Thyroid gland (tissue), 4 donors: ENCODE measurements at regions not wholly inside any gene's neighbourhood (a gene's known extent, or its start where the extent isn't known, plus 50 kb on each side); places are given as distances from the start of the nearest gene placed in this dataset.

Experiments used
- DNase-seq, 2 donors: peaks; one replicate each; pipeline ENCODE4 v3.0.0-alpha.2; 2019
- H3K27ac ChIP-seq, 3 donors: fragments of 200-600 bp; sonication (generic); 1 replicate in 2 of 3; 2 replicates in 1 of 3; pipeline ENCODE4 v1.5.1; 2016 to 2019; ENCODE audit warnings: mild to moderate bottlenecking in 1 of 3, moderate library complexity in 1 of 3
- H3K27me3 ChIP-seq: fragments of 200-600 bp; sonication (generic); one replicate; pipeline ENCODE4 v1.5.1; 2019
- H3K36me3 ChIP-seq, 2 donors: fragments of 200-600 bp; sonication (generic); one replicate each; pipeline ENCODE4 v1.5.1; 2016 to 2019
- H3K4me1 ChIP-seq, 2 donors: fragments of 200-600 bp; sonication (generic); one replicate each; pipeline ENCODE4 v1.5.1; 2017 to 2019
- H3K4me3 ChIP-seq, 3 donors: fragments of 200-600 bp; sonication (generic); replicated peaks in 1 of 3; 1 replicate in 2 of 3; 2 replicates in 1 of 3; pipeline ENCODE4 v1.5.1; 2016; ENCODE audit warnings: mild to moderate bottlenecking in 1 of 3
- H3K9me3 ChIP-seq: fragments of 200-600 bp; sonication (generic); one replicate; pipeline ENCODE4 v1.5.1; 2017
- CTCF ChIP-seq, 6 experiments: fragments of 200-600 bp in 3 of 6; fragments of 450-650 bp in 3 of 6; sonication (generic) in 3 of 6; IDR thresholded peaks; one replicate each; pipeline ENCODE4 v1.5.1; 2016 to 2019; ENCODE audit warnings: antibody characterized with exemption in 6 of 6, mild to moderate bottlenecking in 2 of 6, inconsistent platforms in 1 of 6, moderate library complexity in 1 of 6
- POLR2A ChIP-seq, 2 donors: fragments of 450-650 bp; IDR thresholded peaks; one replicate each; pipeline ENCODE4 v1.6.1; 2017; ENCODE audit warnings: antibody characterized with exemption in 2 of 2, mild to moderate bottlenecking in 2 of 2, moderate library complexity in 1 of 2
- WGBS, 2 donors: methylation state at CpG; one replicate each; pipeline ENCODE4 v1.1.5; 2017; 5-methylcytosine and 5-hydroxymethylcytosine counted together
- intact Hi-C: fragments of 100-400 bp; cut with DNase I; formaldehyde crosslinking; loops from one replicate; pipeline ENCODE4 v1.15.1; 2023

GRCh38 chr1:93013145-93014065, 52.1 kb upstream of the DIPK1A start:
- no peak for DNase-seq
- intact Hi-C loops = no loop called here
- H3K27ac ChIP-seq = no peak overlapping the region
- TF ChIP-seq CTCF (IDR thresholded peaks at IDR 0.05) (no peak), POLR2A (IDR thresholded peaks at IDR 0.05) (no peak)
- no peak overlapping the region for H3K4me3 ChIP-seq
- H3K36me3 ChIP-seq = no peaks in the 10 kb centered on the region
- H3K27me3 ChIP-seq = no peaks in the 10 kb centered on the region
- 82 to 86% methylated on average over 4 of the region's 4 CpGs for WGBS, 2 donors
- H3K9me3 ChIP-seq = no peaks in the 10 kb centered on the region
- H3K4me1 ChIP-seq = no peaks in the 10 kb centered on the region

GRCh38 chr1:93014168-93014567, 52.9 kb upstream of the DIPK1A start:
- TF ChIP-seq POLR2A (IDR thresholded peaks at IDR 0.05) (no peak), CTCF (IDR thresholded peaks at IDR 0.05) (no peak)
- Histone ChIP-seq H3K27ac (no peak overlapping the region), H3K36me3 (no peaks in the 10 kb centered on the region), H3K27me3 (no peaks in the 10 kb centered on the region), H3K9me3 (no peaks in the 10 kb centered on the region), H3K4me1 (no peaks in the 10 kb centered on the region), H3K4me3 (no peak overlapping the region)
- WGBS, 2 donors = 68 to 83% methylated on average over 2 of the region's 2 CpGs
- intact Hi-C loops = no loop called here
- no peak for DNase-seq

- intact Hi-C loops = no loop called here
- Histone ChIP-seq H3K4me3 (no peak overlapping the region), H3K36me3 (no peaks in the 10 kb centered on the region), H3K4me1 (no peaks in the 10 kb centered on the region), H3K27ac (no peak overlapping the region), H3K9me3 (no peaks in the 10 kb centered on the region), H3K27me3 (no peaks in the 10 kb centered on the region)
- WGBS, 2 donors = 68 to 81% methylated on average over 2 of the region's 2 CpGs
- DNase-seq = no peak
- TF ChIP-seq POLR2A (IDR thresholded peaks at IDR 0.05) (no peak), CTCF (IDR thresholded peaks at IDR 0.05) (no peak)
Measured at GRCh38 chr1:93015590-93015989, 54.3 kb upstream of the DIPK1A start.

GRCh38 chr1:93016171-93016570, 54.9 kb upstream of the DIPK1A start:
- no peak overlapping the region for H3K27ac ChIP-seq
- no peaks in the 10 kb centered on the region for H3K4me1 ChIP-seq
- no peaks in the 10 kb centered on the region for H3K36me3 ChIP-seq
- TF ChIP-seq CTCF (IDR thresholded peaks at IDR 0.05) (no peak), POLR2A (IDR thresholded peaks at IDR 0.05) (no peak)
- DNase-seq = no peak
- intact Hi-C loops = no loop called here
- 60 to 63% methylated on average over 4 of the region's 4 CpGs for WGBS, 2 donors
- no peaks in the 10 kb centered on the region for H3K27me3 ChIP-seq
- no peaks in the 10 kb centered on the region for H3K9me3 ChIP-seq
- no peak overlapping the region for H3K4me3 ChIP-seq

- Histone ChIP-seq H3K27me3 (no peaks in the 10 kb centered on the region), H3K36me3 (no peaks in the 10 kb centered on the region), H3K9me3 (no peaks in the 10 kb centered on the region), H3K4me1 (no peaks in the 10 kb centered on the region), H3K27ac (no peak overlapping the region), H3K4me3 (no peak overlapping the region)
- intact Hi-C loops = no loop called here
- peak in 5 of 6 experiments; percentile 13 to 72 (median 61) for TF ChIP-seq CTCF (IDR thresholded peaks at IDR 0.05)
- no peak for TF ChIP-seq POLR2A (IDR thresholded peaks at IDR 0.05)
- WGBS, 2 donors = 12 to 17% methylated on average over 4 of the region's 4 CpGs
- DNase-seq = no peak
Measured at GRCh38 chr1:93021539-93022134, 57.4 kb upstream of the MTF2 start.
